ENCODE measurements at regions not wholly inside any gene's neighbourhood (a gene's known extent, or its start where the extent isn't known, plus 50 kb on each side); places are given as distances from the start of the nearest gene placed in this dataset.

- DNase-seq (ENCODE audit: low spot score) = no peak
- Histone ChIP-seq H3K4me2 (ENCODE audit: low read length) (no peak overlapping the region), H3K36me3 (ENCODE audit: insufficient read depth, low read length) (no peaks in the 10 kb centered on the region), H3K9me2 (ENCODE audit: insufficient read depth, low read length) (no peaks in the 10 kb centered on the region), H2AFZ (ENCODE audit: low read length) (no peak overlapping the region), H3K4me1 (ENCODE audit: insufficient read depth, low read length, poor library complexity, severe bottlenecking) (no peaks in the 10 kb centered on the region), H3K79me2 (ENCODE audit: insufficient read depth, low read depth, low read length) (no peaks in the 10 kb centered on the region), H4K20me1 (ENCODE audit: insufficient read depth, low read length) (no peaks in the 10 kb centered on the region), H3K27ac (ENCODE audit: low read depth, low read length, poor library complexity, severe bottlenecking) (no peak overlapping the region), H3K9me3 (ENCODE audit: low read length) (no peaks in the 10 kb centered on the region), H3K4me3 (ENCODE audit: low read depth, low read length, poor library complexity, severe bottlenecking) (no peak overlapping the region)
- TF ChIP-seq EZH2phosphoT487 (IDR thresholded peaks at IDR 0.05; ENCODE audit: borderline replicate concordance, low read depth, low read length) (no peak), CTCF (conservative IDR thresholded peaks at IDR 0.05; ENCODE audit: low read length) (no peak)
- intact Hi-C loops (cut with micrococcal nuclease; ENCODE audit: unreplicated experiment) = no loop called here
- CTCF ChIA-PET (ENCODE audit: unreplicated experiment) = no interaction called here
- no TSS peak for BruUV-seq (replicated peaks)
- POLR2A ChIA-PET = no interaction called here
Measured at GRCh38 chrX:8237718-8238117, 66.7 kb upstream of the VCX2 start.

GRCh38 chrX:8242431-8243020 is 71.5 kb upstream of the VCX2 start:
- no peaks in the 10 kb centered on the region for H3K36me3 ChIP-seq (ENCODE audit: insufficient read depth, low read length)
- H3K9me3 ChIP-seq (ENCODE audit: low read length) = no peaks in the 10 kb centered on the region
- no peak overlapping the region for H2AFZ ChIP-seq (ENCODE audit: low read length)
- no TSS peak for BruUV-seq (replicated peaks)
- no peak overlapping the region for H3K4me3 ChIP-seq (ENCODE audit: low read depth, low read length, poor library complexity, severe bottlenecking)
- H4K20me1 ChIP-seq (ENCODE audit: insufficient read depth, low read length) = no peaks in the 10 kb centered on the region
- H3K4me2 ChIP-seq (ENCODE audit: low read length) = no peak overlapping the region
- H3K79me2 ChIP-seq (ENCODE audit: insufficient read depth, low read depth, low read length) = no peaks in the 10 kb centered on the region
- no peaks in the 10 kb centered on the region for H3K4me1 ChIP-seq (ENCODE audit: insufficient read depth, low read length, poor library complexity, severe bottlenecking)
- no peak overlapping the region for H3K27ac ChIP-seq (ENCODE audit: low read depth, low read length, poor library complexity, severe bottlenecking)
- TF ChIP-seq EZH2phosphoT487 (IDR thresholded peaks at IDR 0.05; ENCODE audit: borderline replicate concordance, low read depth, low read length) (no peak), CTCF (conservative IDR thresholded peaks at IDR 0.05; ENCODE audit: low read length) (no peak)
- no peaks in the 10 kb centered on the region for H3K9me2 ChIP-seq (ENCODE audit: insufficient read depth, low read length)
- no peak for DNase-seq (ENCODE audit: low spot score)
- CTCF ChIA-PET (ENCODE audit: unreplicated experiment) = no interaction called here
- POLR2A ChIA-PET = no interaction called here
- intact Hi-C loops (cut with micrococcal nuclease; ENCODE audit: unreplicated experiment) = no loop called here

- ChIA-PET CTCF (ENCODE audit: unreplicated experiment) (no interaction called here), POLR2A (no interaction called here)
- H3K4me1 ChIP-seq (ENCODE audit: insufficient read depth, low read length, poor library complexity, severe bottlenecking) = no peaks in the 10 kb centered on the region
- no peak overlapping the region for H3K27ac ChIP-seq (ENCODE audit: low read depth, low read length, poor library complexity, severe bottlenecking)
- intact Hi-C loops (cut with micrococcal nuclease; ENCODE audit: unreplicated experiment) = no loop called here
- no TSS peak for BruUV-seq (replicated peaks)
- no peaks in the 10 kb centered on the region for H3K36me3 ChIP-seq (ENCODE audit: insufficient read depth, low read length)
- no peak overlapping the region for H2AFZ ChIP-seq (ENCODE audit: low read length)
- TF ChIP-seq EZH2phosphoT487 (IDR thresholded peaks at IDR 0.05; ENCODE audit: borderline replicate concordance, low read depth, low read length) = no peak
- TF ChIP-seq CTCF (conservative IDR thresholded peaks at IDR 0.05; ENCODE audit: low read length) = no peak
- H3K9me3 ChIP-seq (ENCODE audit: low read length) = no peaks in the 10 kb centered on the region
- H3K9me2 ChIP-seq (ENCODE audit: insufficient read depth, low read length) = no peaks in the 10 kb centered on the region
- H3K4me2 ChIP-seq (ENCODE audit: low read length) = no peak overlapping the region
- no peak overlapping the region for H3K4me3 ChIP-seq (ENCODE audit: low read depth, low read length, poor library complexity, severe bottlenecking)
- H3K79me2 ChIP-seq (ENCODE audit: insufficient read depth, low read depth, low read length) = no peaks in the 10 kb centered on the region
- DNase-seq (ENCODE audit: low spot score) = no peak
- H4K20me1 ChIP-seq (ENCODE audit: insufficient read depth, low read length) = no peaks in the 10 kb centered on the region
Measured at GRCh38 chrX:8244301-8244700, 73.2 kb upstream of the VCX2 start.

Measured in OCI-LY7 (cell line).